CD4-positive, alpha-beta T cell treated with Interleukin-21 for 1 hour (primary cell): ENCODE measurements at regions not wholly inside any gene's neighbourhood (a gene's known extent, or its start where the extent isn't known, plus 50 kb on each side); places are given as distances from the start of the nearest gene placed in this dataset.
"Not testable (repeated sequence)": the region's sequence is repeated elsewhere in the genome, so short reads cannot be mapped to it uniquely, and the experiment has no call there.

Source experiments
- DNase-seq: peaks from one replicate; pipeline ENCODE4 v3.0.0-alpha.2; 2020

DNA sequence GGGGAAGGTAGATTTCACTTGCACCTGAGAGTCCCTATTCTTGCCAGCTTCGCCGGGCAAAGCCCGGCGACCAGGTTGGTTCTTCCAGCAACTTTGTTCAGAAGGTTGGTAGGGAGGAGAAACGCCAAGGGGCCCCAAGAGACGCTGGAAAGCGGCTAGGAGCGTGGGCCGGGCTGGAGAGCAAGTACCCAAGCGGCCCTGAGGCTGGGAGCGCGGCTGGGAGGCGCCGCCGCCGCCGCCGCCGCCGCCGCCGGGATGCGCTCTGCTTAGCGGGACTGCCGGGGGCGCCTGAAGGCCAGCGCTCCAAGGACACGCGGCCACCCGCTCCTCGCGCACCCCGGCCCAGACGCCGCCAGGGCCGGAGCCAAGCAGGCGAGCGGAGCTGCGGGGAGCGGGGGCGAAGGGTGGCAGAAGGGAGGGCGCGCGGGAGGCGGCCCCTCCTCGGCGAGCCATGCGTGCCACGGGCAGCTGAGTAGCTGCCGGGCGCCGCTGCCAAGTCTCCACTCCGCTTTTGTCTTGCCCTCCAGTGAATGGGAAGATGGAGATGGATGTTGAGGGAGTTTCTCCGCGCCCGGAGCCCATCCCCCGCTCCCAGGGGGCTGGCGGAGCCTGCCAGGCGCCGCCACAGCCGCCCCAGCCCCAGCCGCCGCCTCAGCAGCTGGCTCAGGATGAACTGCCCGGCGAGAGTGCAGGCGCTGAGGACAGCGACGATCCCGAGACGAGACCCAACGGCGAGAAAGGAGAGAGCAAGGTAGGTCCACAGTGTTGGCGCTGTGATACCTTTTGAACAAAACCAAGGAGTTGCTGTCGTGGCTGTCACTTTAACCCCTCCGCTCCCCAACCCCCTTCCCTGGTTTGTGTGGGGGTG is 227.4 kb upstream of the AZI2 start:
- DNase-seq, result no peak

DNA sequence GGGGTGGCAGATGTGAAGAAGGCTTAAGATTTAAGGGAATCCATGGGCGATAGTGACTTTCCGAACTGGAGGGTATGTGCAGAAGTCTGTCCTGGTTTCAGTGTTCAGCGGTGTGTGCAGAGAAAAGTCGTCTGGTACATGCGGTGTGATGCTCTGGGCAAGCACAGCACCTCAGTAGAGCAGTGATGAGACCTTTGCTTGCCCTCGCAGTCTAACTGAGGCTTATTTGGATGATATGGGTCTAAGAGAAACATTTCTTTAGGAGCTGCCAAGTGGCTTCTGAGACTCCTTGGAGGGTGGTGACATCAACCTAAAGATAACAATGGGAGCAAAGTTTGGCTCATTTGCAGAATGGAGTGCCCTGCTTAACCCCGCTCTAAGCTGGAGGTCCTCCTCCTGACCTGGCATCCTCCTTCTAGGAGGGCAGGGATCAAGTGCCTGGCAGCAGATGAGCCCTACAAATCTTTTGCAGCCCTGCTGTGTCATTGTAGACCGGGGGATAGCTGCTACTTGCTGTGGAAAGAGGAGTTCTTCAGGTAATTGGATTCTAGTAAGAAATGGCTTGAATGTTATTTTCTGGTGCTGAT is 228.1 kb upstream of the AZI2 start:
- DNase-seq, result no peak

DNA sequence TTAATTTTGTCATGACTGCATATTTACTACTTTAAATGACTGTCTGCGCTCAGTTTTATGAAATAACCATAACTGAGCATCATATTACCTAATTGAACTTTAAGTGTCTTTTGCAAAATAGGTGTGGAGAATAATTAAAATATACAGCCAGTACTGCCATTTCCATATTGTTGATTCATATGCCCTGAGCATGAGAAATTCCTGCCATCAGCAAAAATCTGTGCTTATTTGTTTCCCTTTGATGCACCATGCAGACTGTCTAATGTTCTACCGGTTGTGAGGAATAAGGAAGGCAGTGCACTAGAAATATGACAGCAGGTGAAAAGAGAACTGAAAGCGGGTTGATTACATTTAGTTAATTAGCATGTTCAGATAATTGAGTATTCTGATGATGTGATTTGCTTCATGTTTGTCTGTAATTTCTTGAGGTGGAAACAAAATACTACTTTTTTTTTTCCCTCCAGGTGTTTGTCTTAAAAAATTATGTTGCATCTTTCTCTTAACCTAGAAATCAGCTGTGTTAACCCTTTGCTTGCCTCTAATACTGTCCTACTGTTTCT is 229.4 kb upstream of the AZI2 start:
- no peak for DNase-seq

DNA sequence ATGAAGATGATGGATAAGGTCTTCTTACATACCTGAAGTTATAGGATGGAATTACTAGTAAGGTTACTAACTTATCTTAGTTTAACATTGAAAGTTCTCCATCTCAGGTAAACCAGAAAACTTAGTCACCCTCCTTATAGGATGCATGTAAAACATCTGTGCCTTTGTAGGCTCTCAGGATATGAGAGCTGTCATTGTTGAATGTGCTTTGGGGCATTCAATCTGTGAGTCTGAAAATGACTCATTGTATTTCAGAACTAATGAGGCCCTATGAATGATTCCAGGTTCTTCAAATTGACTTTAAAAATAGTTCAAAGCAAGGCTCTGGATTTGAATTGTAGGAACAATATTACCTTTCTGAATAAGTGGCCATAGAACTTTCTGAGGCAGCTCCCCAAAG is 237.7 kb upstream of the AZI2 start:
- DNase-seq, result no peak

DNA sequence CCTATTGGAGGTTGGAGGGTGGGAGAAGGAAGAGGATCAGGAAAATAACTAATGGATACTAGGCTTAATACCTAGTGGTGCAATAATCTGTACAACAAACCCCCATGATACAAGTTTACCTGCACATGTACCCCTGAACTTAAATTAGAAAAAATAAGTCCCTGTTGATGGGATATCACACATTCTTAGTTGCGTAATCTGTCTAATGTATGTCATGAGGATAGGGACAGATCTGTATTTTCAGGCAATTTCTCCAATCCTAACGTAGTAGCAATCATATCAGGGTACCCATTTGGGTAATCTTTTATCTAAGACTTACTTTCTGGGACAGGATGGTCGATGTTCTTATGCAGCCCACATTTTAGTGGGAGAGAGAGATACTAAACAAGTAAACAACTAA is 239.1 kb upstream of the AZI2 start:
- DNase-seq, result no peak

DNA sequence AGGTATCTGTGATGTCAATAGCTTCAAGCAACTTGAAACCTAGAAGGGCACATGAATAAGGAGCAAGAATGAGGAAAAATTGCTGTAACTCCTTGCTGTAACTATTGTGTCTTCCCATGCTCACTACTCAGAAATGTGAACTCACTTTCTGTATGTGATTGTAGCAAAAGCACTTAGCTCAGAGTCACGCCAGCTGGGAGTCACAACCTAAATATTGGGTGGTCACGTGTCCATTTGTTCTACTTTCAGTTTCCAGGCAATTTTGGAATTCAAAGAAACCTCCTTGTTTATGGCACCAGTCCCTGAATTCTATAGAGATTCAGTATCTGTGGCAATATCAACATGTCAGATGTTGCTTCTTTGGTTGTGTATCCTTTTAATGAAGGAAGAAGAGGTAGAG is 241.6 kb upstream of the AZI2 start:
- no peak for DNase-seq

DNA sequence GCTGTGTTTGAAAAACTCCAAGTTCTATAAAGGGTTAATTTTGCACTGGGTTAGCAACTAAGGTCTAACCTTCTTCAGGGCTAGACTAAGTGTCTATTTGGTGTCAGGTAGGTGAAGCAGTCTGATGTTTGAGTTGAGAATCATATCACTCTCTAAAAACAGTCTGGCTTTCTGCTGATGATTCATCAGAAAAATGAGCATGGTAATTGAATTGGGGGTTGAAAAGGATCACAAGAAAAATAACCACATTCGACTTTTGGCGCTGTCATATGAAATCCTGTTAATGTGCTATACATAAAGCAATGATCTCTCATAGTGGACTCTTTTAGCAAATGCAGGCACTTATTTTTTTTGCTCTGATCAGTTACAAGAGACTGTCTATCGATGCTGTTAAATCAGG is 242.2 kb upstream of the AZI2 start:
- no peak for DNase-seq

DNA sequence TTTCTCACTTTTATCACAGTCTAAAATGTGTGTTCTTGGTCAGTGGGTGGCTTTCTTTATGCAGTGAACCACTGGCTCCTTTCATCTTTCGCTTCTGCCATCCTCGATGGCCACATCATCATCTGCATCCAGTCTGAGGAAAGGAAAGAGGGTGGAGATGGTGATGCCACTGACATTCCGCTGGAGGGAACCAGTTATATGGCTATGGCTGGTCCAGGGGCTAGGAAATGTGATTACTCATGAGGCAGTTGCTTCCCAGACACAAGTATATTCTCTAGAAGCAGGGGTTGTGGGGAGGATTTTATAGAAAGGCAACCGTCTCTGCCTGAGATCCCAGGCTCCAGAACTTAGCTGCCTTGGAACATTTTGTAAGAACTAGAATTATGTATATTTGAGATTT is 246.7 kb upstream of the AZI2 start:
- no peak for DNase-seq

DNA sequence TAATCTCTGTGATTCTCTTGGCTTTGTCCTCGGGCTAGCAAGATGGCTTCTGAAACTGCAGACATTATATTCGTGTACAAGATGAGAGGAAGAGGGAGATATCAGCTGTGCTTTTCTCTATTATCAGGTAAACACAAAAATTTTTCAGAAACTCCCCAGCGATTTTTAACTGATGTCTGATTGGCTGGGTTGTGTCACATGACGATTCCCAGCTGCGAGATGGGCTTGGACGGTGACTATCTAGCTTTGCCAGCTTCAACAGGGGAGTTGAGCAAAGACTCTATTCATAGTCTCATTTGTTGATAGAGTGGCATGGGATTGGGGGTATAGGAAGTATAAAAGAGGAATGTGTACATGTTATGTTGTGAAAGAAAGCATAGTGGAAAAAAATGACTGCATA is 248.8 kb upstream of the AZI2 start:
- DNase-seq, result no peak

DNA sequence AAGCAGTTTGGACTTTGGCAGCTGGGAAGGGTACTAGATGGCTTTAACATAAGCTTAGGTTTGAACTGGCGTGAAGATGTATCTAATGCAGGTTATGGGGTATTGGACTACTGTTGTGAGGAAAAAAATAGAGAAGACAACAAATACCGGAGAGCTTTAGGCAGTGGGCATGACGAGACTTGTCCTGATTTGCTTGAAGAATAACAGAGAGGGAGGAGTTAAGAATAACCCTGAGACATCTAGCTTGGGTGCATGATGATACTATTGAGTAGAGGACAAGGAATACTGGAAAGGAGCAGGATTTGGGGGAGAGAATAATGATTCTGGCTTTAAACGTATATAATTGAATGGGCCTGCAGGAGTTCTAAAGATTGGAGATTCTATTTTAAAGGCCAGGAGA is 249.5 kb upstream of the AZI2 start:
- no peak for DNase-seq

DNA sequence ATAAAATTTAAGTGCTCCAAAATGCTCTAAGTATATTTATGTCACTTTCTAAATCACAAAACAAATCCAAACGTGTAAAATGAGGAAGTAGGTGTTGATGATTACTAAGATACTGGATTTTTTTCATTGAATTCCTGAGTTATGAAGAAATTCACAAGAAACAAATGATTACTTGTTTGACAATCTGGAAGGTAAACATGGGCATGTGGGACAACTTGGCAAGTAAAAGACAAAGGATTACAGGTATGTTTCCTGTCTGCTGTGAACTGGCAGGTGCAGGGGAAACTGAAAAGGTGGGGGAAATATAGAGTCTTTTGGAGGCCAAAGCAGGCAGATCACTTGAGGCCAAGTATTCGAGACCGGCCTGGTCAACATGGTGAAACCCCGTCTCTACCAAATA is 252.7 kb upstream of the AZI2 start:
- DNase-seq, result no peak

DNA sequence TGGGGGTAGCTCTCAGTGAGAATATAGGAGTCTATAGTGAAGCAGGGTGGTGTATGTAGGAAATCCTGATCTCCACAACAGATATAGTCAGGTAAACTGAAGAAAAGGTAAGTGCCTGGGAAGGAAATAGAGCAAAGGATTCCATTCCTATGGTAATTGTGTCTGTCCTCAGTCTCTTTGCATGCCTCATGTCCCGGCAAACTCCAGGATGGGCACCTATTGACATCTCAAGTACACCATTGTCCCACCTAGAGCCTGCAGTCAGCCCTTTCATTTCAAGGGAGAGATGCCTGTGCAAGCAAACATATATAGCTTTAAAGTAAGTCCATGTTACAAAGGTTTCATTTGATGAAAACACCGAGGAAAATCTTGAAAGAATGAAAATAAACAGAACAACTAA is 257.7 kb upstream of the AZI2 start:
- no peak for DNase-seq

DNA sequence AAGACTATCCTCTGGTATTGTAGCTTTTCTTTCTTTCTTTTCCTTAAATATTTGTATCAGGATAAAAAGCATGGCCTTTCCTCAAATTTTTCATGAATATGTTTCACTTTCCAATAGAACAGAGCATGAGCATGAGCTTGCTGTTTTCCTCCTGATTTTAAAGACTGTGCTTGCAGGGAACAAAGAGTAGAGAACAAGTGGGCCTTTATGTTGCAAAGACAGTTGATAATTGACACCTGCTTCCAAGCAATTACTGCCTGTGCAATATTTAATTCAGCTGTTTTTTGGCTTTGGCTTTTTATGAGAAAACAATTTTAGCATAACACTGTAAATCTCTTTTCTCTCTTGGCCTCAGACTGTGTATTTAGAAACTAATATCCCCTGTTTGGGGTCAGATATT is 263.6 kb upstream of the AZI2 start:
- DNase-seq, result no peak

DNA sequence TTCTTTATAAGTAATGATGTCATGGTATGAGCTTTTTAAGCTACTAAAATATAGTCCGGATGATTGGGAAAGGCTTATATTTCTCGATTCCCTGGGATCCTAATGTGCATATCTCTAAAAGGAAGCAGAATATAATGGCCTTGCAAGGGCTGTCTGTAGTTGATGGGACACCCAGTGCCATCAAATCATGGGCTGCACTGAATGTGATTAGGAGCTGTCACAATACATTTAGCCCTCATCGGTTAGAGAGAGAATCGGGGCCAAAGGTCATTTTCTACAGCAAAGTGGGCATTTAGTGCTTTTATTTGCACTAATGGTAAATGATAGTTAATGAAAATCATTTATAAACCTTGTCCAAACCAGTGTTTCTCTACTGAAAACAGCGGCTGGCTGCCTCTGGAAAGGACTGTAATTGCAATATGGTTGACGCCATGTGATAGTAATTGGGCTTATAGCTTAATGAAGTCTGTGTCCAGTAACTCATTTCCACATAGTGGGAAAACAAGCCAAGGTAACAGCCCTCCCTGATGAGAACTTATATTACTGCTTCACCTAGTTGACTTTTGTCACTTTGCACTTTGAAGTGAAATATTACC is 265.0 kb upstream of the AZI2 start:
- no peak for DNase-seq

DNA sequence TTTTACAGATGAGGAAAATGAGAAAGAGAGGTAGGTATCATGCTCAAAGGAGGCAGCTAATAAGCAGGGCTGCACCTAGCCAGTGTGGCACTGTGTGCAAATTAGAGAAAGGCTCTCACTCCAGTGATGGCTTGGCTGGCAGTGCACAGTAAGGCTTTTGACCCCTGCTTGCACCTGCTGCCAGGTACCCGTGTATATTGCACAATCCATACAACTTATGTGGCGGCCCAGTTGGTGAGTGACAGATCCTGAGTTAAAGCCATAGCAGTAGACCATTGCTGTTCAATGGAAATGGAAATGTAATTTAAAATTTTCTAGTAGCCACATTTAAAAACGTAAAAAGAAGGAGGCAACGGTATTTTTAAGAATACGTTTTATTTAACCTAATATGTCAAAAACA is 266.4 kb upstream of the AZI2 start:
- no peak for DNase-seq

DNA sequence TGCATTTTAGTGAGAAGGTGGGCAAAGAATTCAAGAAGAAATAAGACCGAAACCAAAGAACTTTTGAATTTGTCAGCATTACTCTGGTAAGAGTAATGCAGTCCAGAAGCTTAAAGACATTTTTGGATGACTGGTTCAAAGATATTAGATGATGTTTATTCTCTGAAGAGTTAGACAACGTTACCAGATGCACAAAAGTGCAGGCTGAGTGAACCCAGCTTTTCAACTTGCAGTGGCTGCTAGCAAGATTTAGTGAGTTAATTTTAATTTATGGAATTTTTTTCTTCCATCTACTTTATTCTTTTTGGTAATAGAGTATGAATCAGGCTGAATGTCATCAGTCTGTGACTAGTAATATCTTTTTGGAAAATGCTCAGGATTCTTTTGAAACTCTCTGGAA is 267.3 kb upstream of the AZI2 start:
- no peak for DNase-seq

DNA sequence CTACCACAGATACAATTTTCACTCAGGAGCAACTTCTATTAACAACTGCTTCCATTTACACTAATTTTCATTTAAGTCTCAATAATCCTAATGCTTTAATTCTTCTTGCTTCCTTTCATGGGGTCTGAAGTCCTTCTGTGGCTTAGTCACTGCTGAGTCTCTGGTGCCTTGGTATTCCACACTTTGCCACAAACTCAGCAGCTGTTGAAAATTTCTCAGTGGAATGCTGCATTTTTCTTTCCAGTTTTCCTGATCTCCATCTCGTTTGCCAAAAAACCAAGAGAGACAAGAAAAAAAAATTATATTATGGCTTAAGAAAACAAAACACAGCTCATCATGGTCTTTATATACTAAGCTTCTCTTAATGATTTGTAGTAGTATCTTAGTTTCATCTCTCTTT is 269.2 kb upstream of the AZI2 start:
- DNase-seq, result no peak

DNA sequence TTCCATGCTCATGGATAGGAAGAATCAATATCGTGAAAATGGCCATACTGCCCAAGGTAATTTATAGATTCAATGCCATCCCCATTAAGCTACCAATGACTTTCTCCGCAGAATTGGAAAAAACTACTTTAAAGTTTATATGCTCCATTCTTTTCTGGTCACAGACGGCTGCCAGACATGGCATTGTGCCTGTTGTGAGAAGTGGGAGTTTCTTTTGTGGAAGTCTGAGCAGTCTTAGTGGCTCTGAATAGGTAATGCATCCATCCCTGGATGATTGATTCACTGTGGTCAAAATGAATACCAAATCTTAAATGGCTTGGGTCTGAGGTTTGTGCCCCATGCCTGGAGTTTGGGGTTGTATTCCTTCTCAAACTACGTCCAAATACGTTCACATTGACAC is 274.5 kb upstream of the AZI2 start:
- DNase-seq, result no peak

DNA sequence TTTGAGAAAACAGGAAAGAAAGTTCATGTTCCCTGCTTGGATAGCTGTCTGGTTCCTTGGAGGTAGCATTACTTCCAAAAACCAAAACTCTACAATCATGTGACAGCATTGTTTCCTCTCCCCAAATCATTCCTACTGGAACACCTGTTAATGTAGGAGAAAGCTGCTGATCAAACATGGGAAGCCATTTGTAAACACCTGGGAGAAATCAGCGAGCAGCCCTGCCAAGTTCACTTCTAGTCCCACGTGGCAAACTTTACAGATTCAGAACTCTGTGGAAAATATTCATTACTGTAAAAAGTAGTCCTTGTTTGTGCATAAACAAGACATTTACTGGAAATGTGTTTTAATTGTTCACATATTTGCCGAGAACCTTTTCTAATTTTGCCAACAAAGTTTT is 275.5 kb upstream of the AZI2 start:
- no peak for DNase-seq

DNA sequence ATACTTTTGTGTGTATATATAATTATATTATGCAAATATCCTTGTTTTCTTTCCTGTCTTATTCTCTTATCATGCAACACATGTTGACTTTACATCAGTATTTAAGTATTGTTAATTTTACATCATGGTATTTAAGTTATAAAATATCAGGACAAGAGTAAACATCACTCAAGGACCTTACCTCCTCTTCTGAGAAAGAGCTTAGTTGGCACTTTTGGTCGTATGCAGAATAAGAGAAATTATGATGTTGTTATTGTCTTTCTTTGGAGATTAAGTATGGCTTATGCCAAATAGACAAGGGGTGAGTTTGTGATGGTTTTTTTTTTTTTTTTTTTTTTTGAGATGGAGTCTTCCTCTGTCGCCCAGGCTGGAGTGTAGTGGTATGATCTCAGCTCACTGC is 279.2 kb upstream of the AZI2 start:
- not testable (repeated sequence) for DNase-seq

DNA sequence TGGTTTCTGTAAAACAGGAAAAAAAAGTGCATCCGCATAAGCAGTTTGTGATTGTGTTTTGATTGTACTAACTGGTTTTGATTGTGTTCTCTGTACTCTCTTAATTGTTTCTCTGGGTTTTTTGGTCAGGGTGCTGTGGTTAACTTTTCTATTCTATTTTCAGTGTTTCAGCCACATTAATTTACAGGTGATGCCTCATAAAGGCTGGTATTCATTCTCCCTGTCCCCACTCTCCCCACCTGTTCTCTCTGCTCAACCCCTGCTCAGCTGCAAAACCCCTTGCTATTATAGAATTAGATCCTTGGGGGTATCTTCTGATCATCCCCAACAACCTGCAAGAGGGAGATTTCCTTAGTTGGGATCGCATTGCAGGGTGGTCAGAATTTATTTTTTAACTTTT is 285.4 kb upstream of the AZI2 start:
- no peak for DNase-seq

DNA sequence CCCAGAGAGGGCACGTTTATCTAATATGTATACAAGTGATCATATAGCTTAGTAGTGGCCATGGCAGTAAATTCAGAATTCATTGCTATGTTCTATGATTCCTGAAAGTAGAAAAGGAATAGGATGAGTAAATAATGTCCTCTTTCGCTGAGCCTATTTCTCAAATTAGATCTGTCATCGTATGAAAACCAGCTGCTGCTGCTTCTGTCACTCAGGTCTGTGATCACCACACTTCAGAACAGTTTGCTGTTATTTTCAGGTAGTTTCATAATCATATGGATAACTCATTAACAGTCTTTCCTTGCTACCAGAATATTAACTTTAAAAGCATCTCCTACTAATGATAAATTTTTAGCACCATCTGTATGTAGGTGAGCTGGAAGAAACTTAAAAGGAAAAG is 289.1 kb upstream of the AZI2 start:
- DNase-seq, result no peak

DNA sequence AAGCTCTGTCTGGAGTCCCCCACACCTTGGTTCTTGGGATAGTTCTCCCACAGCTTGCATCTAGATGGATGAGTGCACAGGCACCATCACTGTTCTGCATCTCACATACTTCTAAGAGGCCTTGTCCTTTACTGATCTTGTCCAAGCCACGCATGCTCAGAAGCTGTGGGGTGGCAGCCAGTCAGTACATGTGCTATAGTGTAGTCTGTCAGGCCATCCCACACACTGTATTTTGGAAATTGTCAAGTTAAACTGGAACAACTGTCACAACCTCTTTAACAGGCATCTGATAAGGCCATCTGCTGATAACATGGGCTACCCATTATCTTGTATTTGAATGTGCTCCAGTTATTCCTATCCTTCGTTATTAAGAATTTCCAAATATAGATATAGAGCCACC is 296.5 kb upstream of the AZI2 start:
- DNase-seq, result no peak

DNA sequence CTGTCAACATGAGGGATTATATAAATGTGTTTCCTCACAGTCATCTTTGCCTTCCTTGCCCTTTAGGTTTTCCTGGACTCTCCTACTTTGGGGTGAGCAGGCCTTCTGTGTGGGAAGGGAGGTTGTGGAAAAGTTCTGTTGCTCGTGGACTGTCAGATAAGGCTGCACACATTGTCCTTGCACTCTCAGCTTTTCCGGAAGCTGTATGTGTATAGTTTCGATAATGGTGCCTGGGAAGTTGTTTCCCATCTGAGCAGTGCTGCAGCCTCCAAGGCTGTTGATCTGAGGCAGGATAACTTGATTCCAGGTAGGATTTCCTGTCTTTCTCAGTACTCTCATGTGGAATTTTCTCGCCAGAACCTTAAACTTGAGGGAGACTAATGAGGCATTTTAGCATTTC is 297.8 kb upstream of the AZI2 start:
- DNase-seq, result no peak
